T1000 (cell line): ENCODE measurements at regions not wholly inside any gene's neighbourhood (a gene's known extent, or its start where the extent isn't known, plus 50 kb on each side); places are given as distances from the start of the nearest gene placed in this dataset.

Experiments used
- DNase-seq: peaks from one replicate; lab custom pipeline; 2025; ENCODE audit warnings: mixed read lengths; lab: John Stamatoyannopoulos, UW

DNA sequence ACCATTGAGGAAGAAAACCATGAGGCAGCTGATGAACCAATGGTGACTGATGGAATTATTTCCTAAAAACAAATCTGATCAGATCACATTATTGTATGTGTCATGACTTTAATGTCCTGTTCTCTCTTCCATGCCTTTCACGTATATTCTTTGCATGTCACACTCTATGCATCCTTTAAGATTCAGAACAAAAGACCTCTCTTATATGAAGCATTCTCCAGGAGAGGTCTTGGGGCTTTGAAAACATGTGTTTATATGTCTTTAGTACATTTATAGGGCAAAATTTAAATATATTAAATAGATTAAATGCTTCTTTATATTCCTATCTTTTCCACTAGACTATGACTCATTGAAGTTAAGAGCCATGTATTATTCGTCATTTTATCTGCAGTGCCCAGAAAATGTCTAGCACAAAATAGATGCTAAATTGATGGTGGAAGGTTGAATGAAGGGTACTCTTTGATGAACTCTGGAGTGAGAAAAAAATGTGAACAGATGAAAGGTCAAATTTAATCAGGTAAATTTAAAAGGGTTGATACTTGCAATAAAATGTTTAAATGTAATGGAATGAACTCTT is 196.3 kb downstream of the PSAT1 start:
- no peak for DNase-seq

DNA sequence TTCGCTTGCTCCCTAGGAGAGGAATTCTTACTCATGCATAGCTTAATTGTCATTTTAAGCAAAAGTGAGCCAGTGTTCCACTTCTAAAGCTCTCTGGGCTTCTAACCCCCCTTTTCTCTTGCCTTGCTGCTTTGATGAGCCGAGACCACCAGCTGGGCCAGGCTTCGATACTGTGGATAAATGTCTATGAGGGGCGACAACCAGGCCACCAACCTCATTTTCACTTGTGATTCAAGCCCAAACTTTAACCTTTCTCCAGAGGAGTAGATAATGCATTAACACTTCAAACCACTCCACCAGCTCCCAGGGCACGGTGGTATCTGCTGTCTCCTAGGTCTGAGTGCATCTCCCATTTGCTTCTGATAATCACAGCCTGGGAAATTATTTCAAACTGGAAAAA is 205.6 kb downstream of the PSAT1 start:
- no peak for DNase-seq

DNA sequence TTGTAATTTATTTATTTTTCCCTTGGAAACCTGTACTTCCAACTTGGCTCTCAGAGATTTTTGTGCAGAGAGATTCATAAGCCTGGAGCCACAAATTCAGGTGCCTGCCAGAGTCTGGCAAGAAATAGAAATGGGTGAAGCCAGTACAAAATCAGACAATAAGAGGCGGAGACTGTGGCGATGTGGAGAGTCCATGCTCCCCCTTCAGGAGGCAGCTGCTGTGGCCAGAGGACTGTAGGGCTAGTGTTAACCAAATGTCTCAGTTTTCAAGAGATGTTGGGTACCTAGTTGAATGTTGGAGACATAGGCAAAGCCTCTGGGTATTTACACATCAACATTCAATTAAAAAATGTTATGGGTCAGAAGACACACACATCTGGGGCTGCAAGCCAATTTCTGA is 208.6 kb downstream of the PSAT1 start:
- DNase-seq: no peak

DNA sequence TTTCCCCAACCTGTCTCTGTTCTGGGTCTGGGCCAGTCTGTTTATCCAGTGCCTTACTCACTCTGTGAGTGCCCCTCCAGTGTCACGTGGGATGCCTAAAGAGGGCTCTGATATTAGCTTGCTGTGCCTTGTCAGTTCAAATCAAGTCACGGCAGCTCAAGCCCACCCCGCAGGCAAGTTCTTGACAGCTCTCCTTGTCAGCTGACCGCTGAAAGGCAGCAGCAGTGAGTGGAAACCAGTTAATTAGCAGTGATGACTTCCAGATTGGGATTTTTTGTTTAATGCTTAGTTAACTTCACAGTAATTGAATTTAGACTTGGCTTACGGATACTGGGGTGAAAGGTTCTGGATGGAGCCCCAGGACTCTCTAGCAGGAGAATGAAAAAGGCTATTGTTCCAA is 210.1 kb downstream of the PSAT1 start:
- no peak for DNase-seq

DNA sequence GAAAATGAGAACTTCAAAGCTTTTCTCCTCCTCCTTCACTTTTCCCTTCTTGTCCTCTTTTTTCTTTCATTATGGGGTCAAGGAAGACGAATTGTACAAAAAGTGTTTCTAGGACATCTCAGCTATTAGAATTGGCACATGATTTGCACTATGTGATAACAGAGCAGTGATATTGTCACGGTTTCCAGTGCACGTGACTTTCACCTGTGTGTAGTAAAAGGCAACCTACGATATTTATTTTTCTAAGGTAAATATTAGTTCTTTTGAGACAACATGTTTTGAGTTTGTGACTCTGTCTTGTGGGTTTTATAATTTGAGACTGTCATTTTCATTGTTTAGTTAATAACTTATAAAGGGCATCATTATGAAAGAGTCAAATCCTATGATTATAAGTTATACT is 213.1 kb downstream of the PSAT1 start:
- DNase-seq: no peak

DNA sequence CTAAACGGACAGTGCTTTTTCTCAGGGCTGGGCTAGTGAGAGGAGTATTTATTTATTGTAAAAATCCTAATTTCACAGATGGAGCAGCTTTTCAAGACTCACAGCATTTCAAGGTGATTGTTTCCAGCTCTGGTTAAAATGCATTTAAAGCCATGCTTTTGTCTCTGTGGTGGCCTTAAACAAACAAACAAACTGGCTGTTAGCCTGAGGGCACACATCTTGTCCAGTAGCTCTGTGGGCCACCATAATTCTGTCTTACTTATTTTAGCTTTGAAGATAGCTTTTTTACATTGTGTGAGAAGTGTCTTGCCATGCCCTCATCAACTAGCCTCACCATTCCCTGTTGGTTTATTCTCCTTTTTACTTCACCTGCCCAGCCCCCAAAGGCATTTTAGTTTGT is 218.2 kb downstream of the PSAT1 start:
- no peak for DNase-seq

DNA sequence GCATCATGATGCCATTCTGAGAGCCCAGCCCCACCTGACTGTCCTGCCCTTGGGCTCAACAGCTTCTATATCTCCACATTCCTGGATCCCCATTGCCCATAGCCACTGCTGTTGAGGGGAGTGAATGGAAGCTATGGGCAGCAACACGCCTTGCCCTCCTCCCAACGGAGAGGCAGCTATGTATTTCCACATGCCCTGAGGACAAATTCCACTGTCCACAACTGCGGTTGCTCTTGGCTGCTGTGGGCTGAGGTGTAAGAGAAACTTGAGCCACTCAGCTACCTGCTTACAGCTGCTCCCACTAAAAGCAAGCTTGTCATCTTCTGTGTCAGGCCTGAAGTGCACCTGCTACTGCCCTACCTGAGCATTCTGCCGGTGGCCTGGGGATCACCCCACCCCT is 222.9 kb downstream of the PSAT1 start:
- DNase-seq: no peak

DNA sequence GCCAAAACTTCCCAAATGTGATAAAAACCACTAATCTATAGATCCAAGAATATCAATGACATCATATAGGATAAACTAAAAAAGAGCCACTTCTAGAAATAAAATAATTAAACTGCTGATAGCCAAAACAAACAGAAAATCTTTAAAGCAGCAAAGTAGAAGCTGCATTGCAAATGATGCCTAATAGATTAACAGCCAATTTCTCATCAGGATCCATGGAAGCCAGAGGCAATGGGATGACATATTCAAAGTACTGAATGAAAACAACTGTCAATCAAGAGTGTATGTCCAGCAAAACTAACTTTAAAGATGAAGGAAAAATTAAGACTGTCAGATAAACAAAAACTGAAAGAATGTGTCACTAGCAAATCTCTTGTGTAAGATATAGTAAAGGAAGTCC is 224.8 kb downstream of the PSAT1 start:
- DNase-seq: no peak

DNA sequence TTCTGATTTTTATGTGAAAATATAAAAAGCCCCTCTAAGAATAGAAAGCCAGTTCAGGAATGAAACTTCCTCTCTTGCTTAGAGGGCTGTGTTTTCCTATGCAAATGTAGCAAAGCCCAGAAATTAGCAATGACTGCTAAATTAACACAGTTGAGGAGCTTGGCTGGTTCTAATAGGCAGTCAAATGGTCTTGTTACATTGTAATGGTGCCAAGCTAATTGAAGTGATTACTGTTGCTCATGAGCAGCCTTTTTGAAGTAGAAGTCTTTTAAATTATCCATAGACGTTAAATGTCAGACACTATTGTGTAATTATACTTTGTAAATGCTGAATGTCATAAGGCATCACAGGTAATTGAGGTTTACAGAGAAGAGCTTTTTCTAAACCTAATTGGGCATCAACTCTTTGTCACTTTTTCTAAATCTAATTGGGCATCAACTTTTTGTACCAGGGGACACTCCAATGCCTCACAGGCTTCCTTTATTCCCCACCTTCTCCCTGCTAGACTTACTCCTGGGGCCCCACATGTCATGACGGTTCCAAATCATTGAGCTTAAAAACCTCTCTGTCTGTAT is 229.1 kb downstream of the PSAT1 start:
- DNase-seq: no peak

DNA sequence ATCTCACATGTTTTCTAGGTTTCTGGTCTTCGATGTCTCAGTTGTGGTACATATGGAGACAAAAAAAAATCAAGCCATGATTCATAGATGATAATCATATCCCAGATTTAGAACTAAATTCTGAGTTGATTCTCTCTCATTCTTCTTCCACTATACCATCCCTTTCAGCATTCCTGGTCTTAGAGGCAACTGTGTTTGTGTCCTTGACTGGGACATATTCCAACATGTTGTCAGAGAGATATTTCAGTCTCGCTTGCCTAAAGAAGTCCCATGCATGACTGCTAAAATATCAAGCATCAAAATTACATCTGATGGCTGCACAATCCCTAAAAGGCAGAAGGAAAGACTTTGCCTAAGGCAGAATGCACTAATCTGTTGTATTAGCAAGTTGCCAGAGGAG is 236.6 kb downstream of the PSAT1 start:
- DNase-seq: no peak

DNA sequence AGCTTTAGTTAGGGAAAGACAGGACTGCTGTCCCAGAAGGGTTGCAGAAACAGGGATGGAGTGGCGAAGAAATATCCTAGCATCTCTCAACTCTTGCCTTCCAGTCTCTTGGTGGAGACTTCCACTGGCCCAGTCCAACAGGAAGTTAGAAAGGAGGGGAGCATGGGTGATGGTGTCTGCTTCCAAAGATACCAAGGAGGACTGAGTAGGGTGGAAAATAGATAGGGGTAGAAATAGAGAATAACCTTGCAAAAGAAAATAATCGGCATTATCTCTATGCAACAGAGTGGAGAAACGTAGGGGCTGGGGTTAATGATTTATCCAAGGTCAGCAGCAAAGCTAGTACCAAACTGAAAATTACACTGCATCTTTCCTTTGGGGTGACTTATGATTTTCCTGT is 242.3 kb downstream of the PSAT1 start:
- DNase-seq: no peak

DNA sequence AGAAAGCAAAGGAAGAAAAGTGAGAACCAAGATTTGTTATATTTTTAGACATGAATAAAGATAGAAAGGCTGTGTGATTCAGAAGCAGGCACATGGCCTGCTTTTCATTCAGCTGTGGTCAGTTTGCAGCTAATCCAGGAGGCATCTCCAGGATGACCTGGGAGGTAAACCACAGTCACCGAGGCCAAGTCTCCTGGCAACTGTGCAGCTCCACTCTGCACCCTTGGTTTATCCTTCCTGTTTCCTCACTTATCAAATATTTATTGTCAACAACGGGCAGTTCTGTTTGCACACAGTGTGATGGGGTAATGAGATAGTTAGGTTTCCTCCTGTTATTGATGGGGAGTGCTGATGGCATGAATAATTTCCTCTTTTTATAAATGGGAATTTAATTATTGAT is 243.0 kb downstream of the PSAT1 start:
- DNase-seq: peak; percentile 69

DNA sequence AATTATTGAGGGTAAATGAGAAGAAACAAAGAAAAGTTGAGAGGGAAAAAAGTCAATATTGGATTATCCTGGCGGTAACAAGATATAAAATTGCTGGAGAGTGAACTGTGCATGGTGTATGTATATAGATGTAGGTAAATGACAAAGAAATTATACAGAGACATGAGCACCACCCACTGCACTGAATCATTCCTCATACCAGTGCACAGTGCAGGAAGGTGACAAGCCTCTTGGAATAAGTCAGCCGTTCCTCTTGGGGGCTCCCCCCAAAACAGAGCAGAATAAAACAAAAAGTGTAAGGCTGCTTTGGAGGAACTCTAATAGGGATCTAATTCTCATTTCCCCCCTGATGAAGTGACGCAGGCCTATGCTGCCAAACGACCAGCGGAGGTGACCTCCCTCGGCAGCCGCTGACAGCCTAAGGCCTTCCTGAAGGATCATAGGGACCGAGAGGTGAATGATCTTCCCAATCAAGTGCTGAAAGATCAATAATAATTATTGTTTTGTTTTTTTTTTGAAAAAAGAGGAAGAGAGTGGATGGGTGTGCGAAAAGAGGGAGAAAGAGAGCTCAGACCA is 245.0 kb downstream of the PSAT1 start:
- no peak for DNase-seq

DNA sequence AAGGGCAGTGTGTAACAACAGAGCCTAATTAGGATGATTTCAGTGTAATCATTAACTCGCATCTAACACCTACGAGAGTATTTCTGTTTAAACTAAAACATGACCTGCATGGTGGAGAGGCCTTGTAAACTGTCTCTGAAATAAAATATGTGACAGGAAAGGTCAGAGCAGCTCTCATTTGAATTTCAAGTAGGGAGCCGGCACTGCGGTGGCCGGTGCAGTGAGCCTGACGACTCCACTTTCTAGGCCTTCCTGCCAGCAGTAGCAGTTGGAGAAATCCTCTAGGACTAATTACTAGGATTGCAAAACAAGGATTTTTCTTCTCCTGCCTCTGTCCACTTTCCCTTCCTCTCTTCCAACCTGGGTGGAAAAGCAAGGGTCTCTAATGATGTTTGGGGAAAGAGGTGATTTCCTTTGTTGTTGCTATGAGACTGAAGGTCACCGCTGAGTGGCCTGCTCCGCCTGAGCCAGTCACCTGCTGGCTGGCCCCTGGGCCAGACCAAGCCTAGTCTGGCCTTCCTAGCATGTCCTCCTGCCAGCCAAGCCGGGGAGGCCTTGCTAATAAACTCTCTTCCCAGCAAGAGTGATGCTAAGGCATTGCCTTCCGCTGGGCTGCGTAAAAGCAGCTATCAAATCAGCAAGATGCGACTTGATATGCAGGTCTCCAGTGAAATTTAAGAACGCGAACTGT is 245.7 kb downstream of the PSAT1 start:
- no peak for DNase-seq

DNA sequence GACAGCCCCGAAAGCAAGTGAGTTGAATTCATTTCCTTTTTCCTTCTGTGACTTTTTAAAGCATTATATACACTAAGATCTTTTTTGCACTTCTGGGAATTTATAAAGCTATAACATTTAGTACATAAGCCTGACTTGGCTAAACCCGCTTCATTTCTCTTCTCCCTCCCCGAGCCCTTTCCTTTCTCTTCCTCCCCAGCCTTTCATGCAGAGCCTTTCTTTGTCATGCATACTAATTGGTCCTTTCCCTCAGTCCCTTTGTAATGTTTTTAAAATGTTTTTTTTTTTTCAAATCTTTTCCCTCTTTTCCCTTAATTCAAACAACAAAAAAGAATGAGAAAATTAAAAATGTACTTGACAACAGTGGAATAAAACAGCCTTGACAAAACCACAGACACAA is 246.4 kb downstream of the PSAT1 start:
- no peak for DNase-seq

DNA sequence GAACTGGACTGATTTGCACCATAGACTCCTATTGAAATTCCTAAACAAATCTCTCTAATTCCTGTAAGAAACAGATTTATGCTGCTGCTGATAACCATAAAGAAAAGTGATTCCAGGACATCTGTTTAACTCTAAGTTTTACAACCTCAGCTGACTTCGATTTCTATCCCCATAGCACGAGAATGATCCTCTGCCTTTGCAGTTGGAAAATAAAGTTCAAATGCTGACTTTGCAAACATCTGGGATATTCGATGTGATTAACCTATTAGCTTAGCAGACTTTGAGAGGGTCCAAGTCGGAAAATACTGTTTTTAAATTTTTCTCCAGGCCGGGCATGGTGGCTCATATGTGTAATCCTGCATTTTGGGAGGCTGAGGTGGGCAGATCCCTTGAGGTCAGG is 247.3 kb downstream of the PSAT1 start:
- DNase-seq: no peak

DNA sequence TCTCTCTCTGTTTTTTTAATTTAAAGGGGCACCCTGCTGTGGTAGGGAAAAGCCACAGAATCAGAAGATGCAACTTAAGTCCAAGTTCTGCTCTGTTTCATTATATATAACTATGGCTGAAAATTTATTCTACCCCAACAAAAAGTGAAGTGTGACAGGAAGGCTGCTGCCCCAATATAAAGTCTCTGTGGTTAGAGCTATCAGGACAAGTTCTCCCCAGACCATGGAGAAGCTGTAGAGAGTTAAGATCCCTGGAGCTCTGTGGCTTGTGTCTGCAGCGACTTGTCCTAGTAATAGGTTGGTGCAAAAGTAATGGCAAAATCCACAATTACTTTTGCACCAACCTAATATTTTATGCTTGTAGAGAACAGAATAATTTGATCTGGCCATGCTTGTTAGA is 250.9 kb downstream of the PSAT1 start:
- no peak for DNase-seq

DNA sequence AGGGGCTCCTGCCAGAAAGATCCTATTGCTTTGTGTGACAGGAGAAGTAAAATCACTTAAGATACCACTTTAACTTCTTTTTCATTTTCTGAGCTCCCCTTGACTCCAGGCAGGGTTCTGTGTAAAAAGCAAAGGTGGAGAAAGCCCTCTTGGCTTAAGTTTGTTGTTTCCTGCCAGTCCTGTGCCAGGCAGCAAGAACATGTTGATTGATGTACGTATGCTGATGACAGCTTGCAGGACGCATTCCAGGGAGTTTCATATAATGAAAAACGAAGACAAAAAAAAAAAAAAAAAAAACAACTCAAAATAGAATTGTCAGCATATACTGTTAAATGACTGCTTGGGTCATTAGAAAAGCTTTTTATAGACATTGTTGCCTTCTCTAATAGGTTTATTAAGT is 251.7 kb downstream of the PSAT1 start:
- DNase-seq: no peak

DNA sequence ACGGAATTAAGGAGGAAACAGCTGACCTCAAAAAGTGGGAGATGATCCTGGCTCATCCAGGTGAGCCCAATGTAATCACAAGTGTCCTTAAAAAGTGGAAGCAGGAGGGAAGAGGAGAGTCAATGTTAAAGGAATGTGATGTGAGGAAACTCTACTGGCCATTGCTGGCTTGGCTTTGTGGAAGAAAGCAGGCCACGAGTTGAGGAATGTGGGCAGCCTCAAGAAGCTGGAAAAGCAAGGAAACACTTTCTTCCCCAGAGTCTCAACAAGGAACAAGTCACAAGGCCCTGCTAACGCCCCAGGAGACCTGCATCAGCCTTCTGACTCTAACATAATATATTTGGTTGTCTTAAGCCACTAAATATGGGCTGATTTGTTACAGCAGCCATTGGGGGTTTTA is 252.8 kb downstream of the PSAT1 start:
- DNase-seq: no peak

DNA sequence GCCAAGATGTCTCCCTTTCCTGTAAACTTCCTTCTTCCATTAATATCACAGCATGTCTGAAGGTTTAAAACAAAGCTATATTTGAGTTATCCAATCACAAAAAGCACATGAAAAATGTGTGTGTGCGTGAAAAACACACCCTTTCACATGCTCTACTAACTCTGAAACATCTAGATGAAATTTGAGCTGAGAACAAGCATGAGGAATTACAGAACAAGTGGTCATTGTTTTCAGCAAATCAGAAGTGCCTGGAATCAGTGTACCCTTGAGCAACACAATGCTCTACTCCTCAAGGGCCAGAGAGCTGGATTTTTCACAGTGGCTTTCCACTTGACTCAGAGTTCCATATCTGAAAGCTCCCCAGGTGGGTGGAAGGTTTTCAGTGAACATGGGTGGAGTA is 255.9 kb downstream of the PSAT1 start:
- no peak for DNase-seq

DNA sequence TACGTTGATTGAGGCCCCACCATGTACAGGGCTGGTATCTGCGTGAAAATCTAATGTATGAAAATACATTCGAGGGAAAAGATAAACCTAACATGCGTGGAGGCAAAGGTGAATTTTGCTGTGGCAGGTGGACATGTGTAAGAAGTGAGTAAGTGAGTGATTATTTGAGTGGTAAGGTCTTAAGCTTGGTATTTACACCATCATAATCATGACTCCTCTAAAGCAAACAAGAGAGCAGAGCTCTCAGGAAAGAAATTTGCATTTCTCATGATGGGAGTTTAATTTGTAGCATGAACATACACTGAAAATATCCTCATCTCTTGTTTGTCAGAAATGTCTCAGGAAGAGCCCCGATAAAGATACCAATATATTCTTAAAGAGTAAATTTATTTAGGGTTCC is 260.6 kb downstream of the PSAT1 start:
- DNase-seq: no peak

DNA sequence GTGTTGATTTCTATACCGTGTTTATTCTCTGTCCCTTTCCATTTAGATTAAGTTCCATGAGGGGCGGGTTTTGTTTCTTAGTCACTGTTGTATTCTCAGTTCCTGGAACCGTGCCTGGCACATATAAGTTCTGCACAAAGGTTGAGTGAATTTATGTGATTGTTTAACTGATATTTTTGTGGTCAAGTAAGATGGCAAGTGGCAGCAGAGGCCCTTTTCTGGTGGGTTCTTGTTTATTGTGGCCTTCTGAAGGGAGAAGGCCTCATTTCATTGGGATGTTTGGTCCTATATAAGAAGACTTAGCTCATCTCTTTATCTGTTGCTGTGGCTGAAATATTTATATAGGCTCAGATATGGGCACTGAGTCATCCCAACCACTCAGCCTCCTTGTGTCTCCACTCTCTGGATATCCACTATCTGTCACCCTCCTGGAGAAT is 262.5 kb downstream of the PSAT1 start:
- peak; percentile 16 for DNase-seq

DNA sequence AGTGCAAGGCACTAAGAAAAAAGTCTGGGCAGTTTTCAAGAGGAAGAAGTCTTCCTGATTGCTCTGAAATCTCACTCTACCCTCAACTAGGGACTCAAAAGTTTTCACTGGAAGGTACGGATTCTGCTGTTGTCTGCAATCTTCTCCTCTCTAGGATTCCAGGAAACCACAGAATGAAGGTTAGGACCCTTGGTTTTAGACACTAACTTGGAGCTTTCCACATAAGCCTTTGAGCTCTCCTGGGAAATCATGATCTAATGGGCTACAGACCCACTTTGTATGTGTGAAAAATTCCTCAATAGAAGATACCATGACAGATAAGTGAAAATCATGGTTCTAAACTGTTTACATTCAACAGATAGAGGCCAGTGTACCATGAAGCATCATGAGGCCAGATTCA is 265.1 kb downstream of the PSAT1 start:
- DNase-seq: no peak

DNA sequence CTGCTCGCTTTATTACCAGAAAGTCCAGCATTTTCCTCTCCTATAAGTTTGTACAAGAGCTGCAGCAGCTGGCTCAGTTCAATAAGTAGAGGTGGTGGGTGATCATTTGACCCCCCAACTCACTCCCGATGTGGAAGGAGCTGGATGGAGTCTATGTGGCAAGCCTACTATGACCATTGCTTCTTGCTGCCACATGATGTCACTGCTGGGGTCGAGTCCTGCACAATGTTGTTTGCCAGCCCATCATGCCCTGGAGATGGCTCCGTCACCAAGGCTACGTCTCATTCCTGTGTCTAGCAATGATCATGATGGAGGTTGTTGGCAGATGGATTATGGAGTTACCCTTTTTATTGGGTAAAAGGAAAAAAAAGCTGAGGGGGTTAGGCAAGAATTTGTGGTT is 266.3 kb downstream of the PSAT1 start:
- DNase-seq: no peak
